ENCODE measurements at regions not wholly inside any gene's neighbourhood (a gene's known extent, or its start where the extent isn't known, plus 50 kb on each side); places are given as distances from the start of the nearest gene placed in this dataset.

- TF ChIP-seq PTTG1 (tag; IDR thresholded peaks at IDR 0.05; ENCODE audit: low read depth), result no peak
- TF ChIP-seq RBM22 (IDR thresholded peaks at IDR 0.05; ENCODE audit: low read depth, low read length, poor library complexity, severe bottlenecking), result no peak
- no peak for TF ChIP-seq ZNF354B (CRISPR knock-in tag; IDR thresholded peaks at IDR 0.05)
- TF ChIP-seq MTA2 (IDR thresholded peaks at IDR 0.05; ENCODE audit: low read depth), result no peak
- TF ChIP-seq ETV5 (CRISPR knock-in tag; IDR thresholded peaks at IDR 0.05; ENCODE audit: low read depth), result no peak
- TF ChIP-seq TAF15 (IDR thresholded peaks at IDR 0.05; ENCODE audit: low read depth, low read length), result no peak
- no peak for TF ChIP-seq NCOA1 (IDR thresholded peaks at IDR 0.05; ENCODE audit: low read depth)
Observed at GRCh38 chr18:8957731-8958130, 144.8 kb upstream of the NDUFV2 start (continued).

GRCh38 chr18:8958660-8959059 is 143.8 kb upstream of the NDUFV2 start:
- POLR2A ChIA-PET, result interaction anchor here (1.4 kb wide), 1 partner anchor 7 kb away, joined by 3 read pairs; no protein-coding TSS in a partner anchor
- CTCF ChIA-PET (ENCODE audit: low intra/inter-chr PET ratio), result no interaction called here
- no peak for FAIRE-seq
- no peak for TF ChIP-seq CCNT2 (IDR thresholded peaks at IDR 0.05; ENCODE audit: borderline replicate concordance, extremely low read depth, insufficient read length, low read depth, low read length)
- no peak for TF ChIP-seq EHMT2 (IDR thresholded peaks at IDR 0.05)
- no peak for TF ChIP-seq DLX4 (CRISPR knock-in tag; IDR thresholded peaks at IDR 0.05)
- TF ChIP-seq ESRRB (CRISPR knock-in tag; IDR thresholded peaks at IDR 0.05; ENCODE audit: borderline replicate concordance), result no peak
- TF ChIP-seq ZBTB26 (CRISPR knock-in tag; IDR thresholded peaks at IDR 0.05), result no peak
- TF ChIP-seq SRSF3 (IDR thresholded peaks at IDR 0.05; ENCODE audit: insufficient read depth, low read length), result no peak
- TF ChIP-seq PRPF4 (IDR thresholded peaks at IDR 0.05; ENCODE audit: insufficient read depth, low read depth, low read length, poor library complexity, severe bottlenecking), result no peak
- no peak for TF ChIP-seq GABPB2 (CRISPR knock-in tag; conservative IDR thresholded peaks at IDR 0.05)
- no peak for TF ChIP-seq ZNF384 (IDR thresholded peaks at IDR 0.05; ENCODE audit: low read depth, low read length)
- TF ChIP-seq NFE2L1 (tag; IDR thresholded peaks at IDR 0.05; ENCODE audit: borderline replicate concordance, low read depth), result no peak
- TF ChIP-seq PTRF (tag; IDR thresholded peaks at IDR 0.05), result no peak
- no peak for TF ChIP-seq KAT8 (IDR thresholded peaks at IDR 0.05; ENCODE audit: low read depth)
- no peak for TF ChIP-seq KHSRP (IDR thresholded peaks at IDR 0.05)
- TF ChIP-seq PRMT5 (CRISPR knock-in tag; IDR thresholded peaks at IDR 0.05), result no peak
- no peak for TF ChIP-seq SIX5 (IDR thresholded peaks at IDR 0.05; ENCODE audit: borderline replicate concordance in 1 of 2, insufficient read depth in 1 of 2, low read depth in 1 of 2, low read length in 2 of 2)

More at GRCh38 chr18:8958660-8959059, 143.8 kb upstream of the NDUFV2 start:
- DNase-seq (ENCODE audit: extremely low read depth in 1 of 4, low spot score in 3 of 4) (no peak), ATAC-seq (no peak)
- Histone ChIP-seq H3K36me3 (ENCODE audit: control insufficient read depth, insufficient read depth, low read length) (no peaks in the 10 kb centered on the region), H3K9me1 (ENCODE audit: control insufficient read depth, insufficient read depth, low read length) (no peaks in the 10 kb centered on the region), H3K27me3 (ENCODE audit: control insufficient read depth in 2 of 2, insufficient read depth in 2 of 2, low read length in 2 of 2) (no peaks in the 10 kb centered on the region; a peak in 1 of 5 replicates), H2AFZ (ENCODE audit: low read depth, low read length) (no peak overlapping the region), H4K20me1 (replicated peaks; ENCODE audit: control insufficient read depth, insufficient read depth, low read length) (no peaks in the 10 kb centered on the region), H3K4me1 (replicated peaks in 1 of 2; ENCODE audit: control insufficient read depth in 2 of 2, insufficient read depth in 2 of 2, low read length in 2 of 2) (peaks cover 3 to 11% of the 10 kb centered on the region in 2 experiments; a peak in 3 of 5 replicates), H3K9ac (ENCODE audit: insufficient read depth in 1 of 2, low read depth in 2 of 2, low read length in 2 of 2) (no peak overlapping the region), H3K27ac (ENCODE audit: extremely low read depth, low read depth, low read length) (no peak overlapping the region), H3K9me3 (replicated peaks; ENCODE audit: control insufficient read depth, insufficient read depth, low read depth, low read length) (no peaks in the 10 kb centered on the region), H3K79me2 (ENCODE audit: control insufficient read depth, insufficient read depth, low read length) (no peaks in the 10 kb centered on the region), H3K4me2 (ENCODE audit: insufficient read depth, low read length) (no peak overlapping the region), H3K4me3 (no peak overlapping the region)
- in situ Hi-C loops (cut with MboI) (no loop called here), intact Hi-C loops (cut with micrococcal nuclease) (no loop called here)
- no TSS peak for BruUV-seq (replicated peaks)
- 33% methylated on average over 3 of the region's 3 CpGs for WGBS (ENCODE audit: insufficient coverage, low coverage, missing lambda C conversion rate)

All from K562 (cell line).